Gastroesophageal sphincter (tissue), 4 donors: ENCODE measurements at regions not wholly inside any gene's neighbourhood (a gene's known extent, or its start where the extent isn't known, plus 50 kb on each side); places are given as distances from the start of the nearest gene placed in this dataset.

Experiments
- ATAC-seq: fragments of 150-250 bp; one replicate; pipeline ENCODE4 v1.9.1; 2016; ENCODE audit warnings: mild to moderate bottlenecking, moderate library complexity
- H3K27ac ChIP-seq, 4 donors: fragments of 200-600 bp; sonication (generic) in 3 of 4; 1 replicate in 3 of 4; 2 replicates in 1 of 4; pipeline ENCODE4 v1.5.1; 2016 to 2019
- H3K27me3 ChIP-seq: fragments of 200-600 bp; sonication (generic); one replicate; pipeline ENCODE4 v1.5.1; 2019
- H3K36me3 ChIP-seq, 2 donors: fragments of 200-600 bp; sonication (generic); one replicate each; pipeline ENCODE4 v1.5.1; 2019; ENCODE audit warnings: control low read depth in 1 of 2
- H3K4me1 ChIP-seq, 3 donors: fragments of 200-600 bp; sonication (generic); 1 replicate in 2 of 3; 2 replicates in 1 of 3; pipeline ENCODE4 v1.5.1; 2016 to 2019; ENCODE audit warnings: control low read depth in 2 of 3
- H3K4me3 ChIP-seq, 2 donors: fragments of 200-600 bp; sonication (generic); one replicate each; pipeline ENCODE4 v1.5.1; 2019; ENCODE audit warnings: mild to moderate bottlenecking in 1 of 2, moderate library complexity in 1 of 2
- H3K9me3 ChIP-seq, 3 donors: fragments of 200-600 bp; sonication (generic); one replicate each; pipeline ENCODE4 v1.5.1; 2017 to 2019; ENCODE audit warnings: control low read depth in 2 of 3
- CTCF ChIP-seq, 4 experiments: fragments of 200-600 bp in 2 of 4; fragments of 450-650 bp in 2 of 4; sonication (generic) in 1 of 4; IDR thresholded peaks; one replicate each; pipeline ENCODE4 v1.5.1; 2017 to 2019; ENCODE audit warnings: antibody characterized with exemption in 4 of 4, mild to moderate bottlenecking in 2 of 4, moderate library complexity in 2 of 4
- EP300 ChIP-seq: sonication (generic); formaldehyde crosslinking; IDR thresholded peaks from one replicate; pipeline ENCODE4 v1.6.1; 2017; ENCODE audit warnings: antibody characterized with exemption, mild to moderate bottlenecking
- POLR2A ChIP-seq, 2 donors: fragments of 450-650 bp; IDR thresholded peaks; one replicate each; pipeline ENCODE4 v1.6.1; 2017; ENCODE audit warnings: antibody characterized with exemption in 2 of 2, mild to moderate bottlenecking in 2 of 2, moderate library complexity in 1 of 2
- POLR2AphosphoS5 ChIP-seq: sonication (generic); formaldehyde crosslinking; IDR thresholded peaks from one replicate; pipeline ENCODE4 v1.6.1; 2017; ENCODE audit warnings: antibody characterized with exemption
- WGBS, 2 donors: methylation state at CpG; one replicate each; pipeline ENCODE4 v1.1.5; 2018; ENCODE audit warnings: low coverage in 1 of 2; 5-methylcytosine and 5-hydroxymethylcytosine counted together

- Histone ChIP-seq H3K9me3 (no peaks in the 10 kb centered on the region), H3K36me3 (no peaks in the 10 kb centered on the region), H3K27me3 (peaks cover 59% of the 10 kb centered on the region), H3K27ac (no peak overlapping the region), H3K4me3 (no peak overlapping the region), H3K4me1 (peaks cover 0 to 7% (median 0%) of the 10 kb centered on the region in 3 donors)
- no peak for TF ChIP-seq POLR2AphosphoS5
- TF ChIP-seq EP300: no peak
- no peak for TF ChIP-seq CTCF (IDR thresholded peaks at IDR 0.05)
- TF ChIP-seq POLR2A (IDR thresholded peaks at IDR 0.05): no peak
- 73 to 81% methylated on average over 2 to 10 of the region's 10 CpGs for WGBS, 2 donors
- no peak for ATAC-seq
These were observed 410.2 kb upstream of the PSMD7 start for GRCh38 chr16:73886426-73886825.

- Histone ChIP-seq H3K36me3 (no peaks in the 10 kb centered on the region), H3K4me3 (no peak overlapping the region), H3K9me3 (no peaks in the 10 kb centered on the region), H3K4me1 (no peaks in the 10 kb centered on the region), H3K27ac (no peak overlapping the region), H3K27me3 (peaks cover 50% of the 10 kb centered on the region)
- ATAC-seq: no peak
- TF ChIP-seq POLR2A (IDR thresholded peaks at IDR 0.05): no peak
- 85 to 93% methylated on average over 4 of the region's 4 CpGs for WGBS, 2 donors
These were observed 411.3 kb upstream of the PSMD7 start for GRCh38 chr16:73885319-73885718.

GRCh38 chr16:73883841-73884240, 412.8 kb upstream of the PSMD7 start:
- WGBS, 2 donors: 87 to 91% methylated on average over 3 of the region's 3 CpGs
- H3K27ac ChIP-seq: no peak overlapping the region
- ATAC-seq: no peak

GRCh38 chr16:73883126-73883525, 413.5 kb upstream of the PSMD7 start:
- no peaks in the 10 kb centered on the region for H3K36me3 ChIP-seq
- WGBS, 2 donors: 80 to 81% methylated on average over 2 of the region's 2 CpGs
- no peaks in the 10 kb centered on the region for H3K4me1 ChIP-seq
- no peak overlapping the region for H3K4me3 ChIP-seq
- no peak for ATAC-seq
- TF ChIP-seq EP300 (no peak), POLR2A (IDR thresholded peaks at IDR 0.05) (no peak), CTCF (IDR thresholded peaks at IDR 0.05) (no peak), POLR2AphosphoS5 (no peak)
- H3K27ac ChIP-seq: no peak overlapping the region
- H3K27me3 ChIP-seq: peaks cover 41% of the 10 kb centered on the region
- no peaks in the 10 kb centered on the region for H3K9me3 ChIP-seq

More at GRCh38 chr16:73883841-73884240, 412.8 kb upstream of the PSMD7 start:
- Histone ChIP-seq H3K9me3 (no peaks in the 10 kb centered on the region), H3K27me3 (peaks cover 48% of the 10 kb centered on the region), H3K4me3 (no peak overlapping the region), H3K4me1 (no peaks in the 10 kb centered on the region), H3K36me3 (no peaks in the 10 kb centered on the region)
- TF ChIP-seq CTCF (IDR thresholded peaks at IDR 0.05): no peak
- no peak for TF ChIP-seq POLR2A (IDR thresholded peaks at IDR 0.05)
- TF ChIP-seq EP300: no peak
- no peak for TF ChIP-seq POLR2AphosphoS5

GRCh38 chr16:73882651-73883050, 414.0 kb upstream of the PSMD7 start:
- Histone ChIP-seq H3K4me1 (no peaks in the 10 kb centered on the region), H3K9me3 (no peaks in the 10 kb centered on the region), H3K27ac (no peak overlapping the region), H3K36me3 (no peaks in the 10 kb centered on the region), H3K4me3 (no peak overlapping the region), H3K27me3 (peaks cover 37% of the 10 kb centered on the region)
- TF ChIP-seq CTCF (IDR thresholded peaks at IDR 0.05) (no peak), POLR2A (IDR thresholded peaks at IDR 0.05) (no peak), EP300 (no peak), POLR2AphosphoS5 (no peak)
- 65% methylated on average over 2 of the region's 2 CpGs for WGBS, 2 donors
- no peak for ATAC-seq
